Activated CD4-positive, CD25-positive, alpha-beta regulatory T cell treated with anti-CD3 and anti-CD28 coated beads, Interleukin-2, amount 50 U/mL, for 16 hours (primary cell): ENCODE measurements at regions not wholly inside any gene's neighbourhood (a gene's known extent, or its start where the extent isn't known, plus 50 kb on each side); places are given as distances from the start of the nearest gene placed in this dataset.

Source experiments
- DNase-seq: peaks from one replicate; pipeline ENCODE4 v3.0.0-alpha.2; 2020; ENCODE audit warnings: low read depth, low spot score

GRCh38 chr2:234640657-234641056 is 143.8 kb upstream of the ARL4C start:
- DNase-seq, result no peak

GRCh38 chr2:234638966-234639365 is 142.1 kb upstream of the ARL4C start:
- no peak for DNase-seq

GRCh38 chr2:234635284-234635683 is 138.4 kb upstream of the ARL4C start:
- DNase-seq, result no peak

GRCh38 chr2:234633581-234634230 is 136.8 kb upstream of the ARL4C start:
- DNase-seq, result no peak

GRCh38 chr2:234632527-234633391 is 135.9 kb upstream of the ARL4C start:
- no peak for DNase-seq

- DNase-seq, result no peak
Measured at GRCh38 chr2:234631646-234632514, 135.0 kb upstream of the ARL4C start.

GRCh38 chr2:234630801-234631261 is 133.9 kb upstream of the ARL4C start:
- no peak for DNase-seq

- no peak for DNase-seq
Measured at GRCh38 chr2:234629596-234629995, 132.7 kb upstream of the ARL4C start.

- DNase-seq, result no peak
Measured at GRCh38 chr2:234628953-234629352, 132.1 kb upstream of the ARL4C start.

- DNase-seq, result no peak
Measured at GRCh38 chr2:234627308-234627707, 130.4 kb upstream of the ARL4C start.

GRCh38 chr2:234626566-234627130 is 129.8 kb upstream of the ARL4C start:
- no peak for DNase-seq

GRCh38 chr2:234625626-234626250 is 128.9 kb upstream of the ARL4C start:
- DNase-seq, result no peak

GRCh38 chr2:234623521-234623991 is 126.7 kb upstream of the ARL4C start:
- no peak for DNase-seq

- DNase-seq, result no peak
Measured at GRCh38 chr2:234621120-234621519, 124.2 kb upstream of the ARL4C start.

GRCh38 chr2:234620018-234620417 is 123.1 kb upstream of the ARL4C start:
- DNase-seq, result no peak

GRCh38 chr2:234615643-234616356 is 118.9 kb upstream of the ARL4C start:
- no peak for DNase-seq

- DNase-seq, result no peak
Measured at GRCh38 chr2:234611209-234611608, 114.3 kb upstream of the ARL4C start.

- DNase-seq, result no peak
Measured at GRCh38 chr2:234608946-234609345, 112.1 kb upstream of the ARL4C start.

GRCh38 chr2:234607691-234608090 is 110.8 kb upstream of the ARL4C start:
- DNase-seq, result no peak

GRCh38 chr2:234606896-234607295 is 110.0 kb upstream of the ARL4C start:
- DNase-seq, result no peak
